Ishikawa (cell line): ENCODE measurements at regions not wholly inside any gene's neighbourhood (a gene's known extent, or its start where the extent isn't known, plus 50 kb on each side); places are given as distances from the start of the nearest gene placed in this dataset.

ENCODE experiments used
- EGR1 ChIP-seq: IDR thresholded peaks from 2 replicates; pipeline ENCODE4 v1.6.1; 2012
- TAF1 ChIP-seq: IDR thresholded peaks from 2 replicates; pipeline ENCODE4 v1.6.1; 2012; ENCODE audit warnings: low read depth, mild to moderate bottlenecking

DNA sequence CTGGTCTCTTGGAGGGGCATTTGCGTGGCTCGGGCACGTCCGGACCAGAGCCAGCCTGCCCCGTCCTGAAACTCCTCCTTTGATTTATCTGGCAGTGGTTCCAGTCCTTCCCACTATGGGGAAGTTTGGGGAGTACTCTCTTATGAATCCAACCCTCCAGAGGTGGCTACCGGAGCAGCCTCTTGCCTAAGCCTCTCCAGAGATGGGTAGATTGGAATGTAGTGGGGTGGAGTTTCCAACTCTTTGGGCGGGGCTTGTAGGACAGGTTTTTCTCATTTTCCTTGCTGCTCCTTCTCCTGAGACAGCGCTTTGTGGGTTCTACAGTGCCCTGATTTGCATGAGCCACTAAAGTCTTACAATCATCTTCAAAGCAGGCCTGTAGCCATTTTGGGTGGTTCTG is 60.1 kb upstream of the XAGE1B start:
- TF ChIP-seq TAF1: no peak
- no peak for TF ChIP-seq EGR1
